Astrocyte of the cerebellum (primary cell): ENCODE measurements at regions not wholly inside any gene's neighbourhood (a gene's known extent, or its start where the extent isn't known, plus 50 kb on each side); places are given as distances from the start of the nearest gene placed in this dataset.

Experiments used
- DNase-seq: peaks from one replicate; pipeline ENCODE4 v3.0.0-alpha.2; 2011; ENCODE audit warnings: low read depth
- H3K4me3 ChIP-seq: 2 replicates; pipeline ENCODE4 v1.5.1; 2011; ENCODE audit warnings: mild to moderate bottlenecking, low read depth, low read length, moderate library complexity
- CTCF ChIP-seq: IDR thresholded peaks from 2 replicates; pipeline ENCODE4 v1.5.1; 2012; ENCODE audit warnings: low read length, low read depth, moderate library complexity, mild to moderate bottlenecking; ENCODE audit errors: missing control alignments
- in situ Hi-C: cut with HindIII; loops from 2 replicates; pipeline ENCODE4 v1.10.0; 2017; ENCODE audit warnings: low sequenced_read_pairs

- no peak for TF ChIP-seq CTCF
- no peak overlapping the region for H3K4me3 ChIP-seq
- DNase-seq = no peak
- in situ Hi-C loops = loop anchor here (5.0 kb wide), 1 partner anchor 38 kb away; no protein-coding TSS in a partner anchor
Observed at GRCh38 chr17:72299592-72299991, 178.8 kb downstream of the SOX9 start.

- no peak for TF ChIP-seq CTCF
- no peak for DNase-seq
- in situ Hi-C loops = no loop called here
- H3K4me3 ChIP-seq = no peak overlapping the region
Observed at GRCh38 chr17:72301887-72302286, 181.1 kb downstream of the SOX9 start.

GRCh38 chr17:72302735-72303134, 181.9 kb downstream of the SOX9 start:
- no peak for TF ChIP-seq CTCF
- no peak overlapping the region for H3K4me3 ChIP-seq
- in situ Hi-C loops = no loop called here
- no peak for DNase-seq

- in situ Hi-C loops = no loop called here
- no peak overlapping the region for H3K4me3 ChIP-seq
- DNase-seq = no peak
- TF ChIP-seq CTCF = no peak
Observed at GRCh38 chr17:72303787-72304733, 183.2 kb downstream of the SOX9 start.

GRCh38 chr17:72304859-72305258, 184.0 kb downstream of the SOX9 start:
- in situ Hi-C loops = no loop called here
- no peak for TF ChIP-seq CTCF
- DNase-seq = no peak
- no peak overlapping the region for H3K4me3 ChIP-seq

GRCh38 chr17:72305472-72305871, 184.7 kb downstream of the SOX9 start:
- DNase-seq = no peak
- TF ChIP-seq CTCF = no peak
- H3K4me3 ChIP-seq = no peak overlapping the region
- in situ Hi-C loops = no loop called here
